OCI-LY7 (cell line): ENCODE measurements at regions not wholly inside any gene's neighbourhood (a gene's known extent, or its start where the extent isn't known, plus 50 kb on each side); places are given as distances from the start of the nearest gene placed in this dataset.

Source experiments
- CTCF ChIP-seq: fragments of 200-600 bp; sonication (generic); conservative IDR thresholded peaks from 2 replicates; pipeline ENCODE4 v1.5.1; 2014; ENCODE audit warnings: mild to moderate bottlenecking, antibody characterized with exemption, low read length, moderate library complexity, mixed read lengths
- EZH2phosphoT487 ChIP-seq: fragments of 200-600 bp; sonication (generic); IDR thresholded peaks from 2 replicates; pipeline ENCODE4 v1.6.1; 2018; ENCODE audit warnings: low read depth, borderline replicate concordance, mild to moderate bottlenecking, mixed run types, antibody characterized with exemption, low read length, moderate library complexity, mixed read lengths

GRCh38 chr6:48624631-48625030, 513.6 kb upstream of the PTCHD4 start:
- TF ChIP-seq EZH2phosphoT487 (no peak), CTCF (no peak)
